ENCODE measurements at regions not wholly inside any gene's neighbourhood (a gene's known extent, or its start where the extent isn't known, plus 50 kb on each side); places are given as distances from the start of the nearest gene placed in this dataset.
A peak's percentile ranks its signal among the peaks of the same experiment; 100 is the strongest.

- Histone ChIP-seq H3K9me3 (ENCODE audit: control insufficient read depth, low read length) (no peaks in the 10 kb centered on the region), H3K36me3 (ENCODE audit: control insufficient read depth, insufficient read depth, low read length) (no peaks in the 10 kb centered on the region), H3K4me1 (ENCODE audit: control insufficient read depth, insufficient read depth, low read length, poor library complexity, severe bottlenecking) (no peaks in the 10 kb centered on the region), H3K27ac (ENCODE audit: insufficient read depth, low read length, poor library complexity, severe bottlenecking) (no peak overlapping the region), H3K27me3 (replicated peaks; ENCODE audit: control insufficient read depth, insufficient read depth, low read length, poor library complexity, severe bottlenecking) (no peaks in the 10 kb centered on the region), H3K4me3 (ENCODE audit: insufficient read depth, low read depth, low read length, poor library complexity, severe bottlenecking) (no peak overlapping the region)
- DNase-seq: no peak
These were observed 286.9 kb downstream of the BCOR start for GRCh38 chrX:39810901-39811300.

DNA sequence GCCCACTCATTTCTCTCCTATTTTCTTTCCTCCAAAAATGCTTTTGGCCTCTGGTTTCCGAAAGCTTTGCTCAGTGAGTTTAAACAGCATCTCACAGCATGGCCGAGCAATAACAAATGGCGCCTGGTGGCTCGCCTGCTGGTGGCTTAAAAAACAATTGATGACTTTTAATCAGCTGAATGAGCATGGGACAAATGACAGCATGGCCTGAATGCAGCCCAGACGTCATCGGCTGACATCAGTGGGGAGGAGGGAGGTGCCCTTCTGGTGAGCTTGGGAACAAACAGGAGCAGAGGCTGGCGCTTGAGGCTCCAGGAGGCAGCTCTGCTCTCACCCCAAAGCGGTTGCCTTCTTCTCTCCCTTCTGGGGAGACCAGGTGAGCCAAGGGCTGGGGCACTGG, 286.4 kb downstream of the BCOR start:
- Histone ChIP-seq H3K27me3 (replicated peaks; ENCODE audit: control insufficient read depth, insufficient read depth, low read length, poor library complexity, severe bottlenecking) (no peaks in the 10 kb centered on the region), H3K27ac (ENCODE audit: insufficient read depth, low read length, poor library complexity, severe bottlenecking) (no peak overlapping the region), H3K4me3 (ENCODE audit: insufficient read depth, low read depth, low read length, poor library complexity, severe bottlenecking) (no peak overlapping the region), H3K4me1 (ENCODE audit: control insufficient read depth, insufficient read depth, low read length, poor library complexity, severe bottlenecking) (no peaks in the 10 kb centered on the region), H3K9me3 (ENCODE audit: control insufficient read depth, low read length) (no peaks in the 10 kb centered on the region), H3K36me3 (ENCODE audit: control insufficient read depth, insufficient read depth, low read length) (no peaks in the 10 kb centered on the region)
- DNase-seq: no peak

- Histone ChIP-seq H3K36me3 (ENCODE audit: control insufficient read depth, insufficient read depth, low read length) (no peaks in the 10 kb centered on the region), H3K27me3 (replicated peaks; ENCODE audit: control insufficient read depth, insufficient read depth, low read length, poor library complexity, severe bottlenecking) (no peaks in the 10 kb centered on the region), H3K4me1 (ENCODE audit: control insufficient read depth, insufficient read depth, low read length, poor library complexity, severe bottlenecking) (peaks cover 4% of the 10 kb centered on the region), H3K9me3 (ENCODE audit: control insufficient read depth, low read length) (no peaks in the 10 kb centered on the region), H3K27ac (ENCODE audit: insufficient read depth, low read length, poor library complexity, severe bottlenecking) (no peak overlapping the region), H3K4me3 (ENCODE audit: insufficient read depth, low read depth, low read length, poor library complexity, severe bottlenecking) (no peak overlapping the region)
- no peak for DNase-seq
These were observed 284.0 kb downstream of the BCOR start for GRCh38 chrX:39813631-39814277.

- no peaks in the 10 kb centered on the region for H3K36me3 ChIP-seq (ENCODE audit: control insufficient read depth, insufficient read depth, low read length)
- H3K27me3 ChIP-seq (replicated peaks; ENCODE audit: control insufficient read depth, insufficient read depth, low read length, poor library complexity, severe bottlenecking): no peaks in the 10 kb centered on the region
- H3K9me3 ChIP-seq (ENCODE audit: control insufficient read depth, low read length): no peaks in the 10 kb centered on the region
- peaks cover 4% of the 10 kb centered on the region for H3K4me1 ChIP-seq (ENCODE audit: control insufficient read depth, insufficient read depth, low read length, poor library complexity, severe bottlenecking)
- DNase-seq: peak in 2 of 3 donors; percentile 8 to 17
- no peak overlapping the region for H3K4me3 ChIP-seq (ENCODE audit: insufficient read depth, low read depth, low read length, poor library complexity, severe bottlenecking)
- no peak overlapping the region for H3K27ac ChIP-seq (ENCODE audit: insufficient read depth, low read length, poor library complexity, severe bottlenecking)
These were observed 283.4 kb downstream of the BCOR start for GRCh38 chrX:39814391-39814790.

GRCh38 chrX:39815631-39816030, 282.1 kb downstream of the BCOR start:
- H3K27me3 ChIP-seq (replicated peaks; ENCODE audit: control insufficient read depth, insufficient read depth, low read length, poor library complexity, severe bottlenecking): no peaks in the 10 kb centered on the region
- no peak overlapping the region for H3K4me3 ChIP-seq (ENCODE audit: insufficient read depth, low read depth, low read length, poor library complexity, severe bottlenecking)
- no peak overlapping the region for H3K27ac ChIP-seq (ENCODE audit: insufficient read depth, low read length, poor library complexity, severe bottlenecking)
- no peaks in the 10 kb centered on the region for H3K9me3 ChIP-seq (ENCODE audit: control insufficient read depth, low read length)
- peaks cover 4% of the 10 kb centered on the region for H3K4me1 ChIP-seq (ENCODE audit: control insufficient read depth, insufficient read depth, low read length, poor library complexity, severe bottlenecking)
- no peaks in the 10 kb centered on the region for H3K36me3 ChIP-seq (ENCODE audit: control insufficient read depth, insufficient read depth, low read length)
- DNase-seq: no peak

GRCh38 chrX:39816871-39817731, 280.7 kb downstream of the BCOR start:
- Histone ChIP-seq H3K27ac (ENCODE audit: insufficient read depth, low read length, poor library complexity, severe bottlenecking) (no peak overlapping the region), H3K4me3 (ENCODE audit: insufficient read depth, low read depth, low read length, poor library complexity, severe bottlenecking) (no peak overlapping the region)
- DNase-seq: no peak

GRCh38 chrX:39817754-39818470, 279.8 kb downstream of the BCOR start:
- Histone ChIP-seq H3K27ac (ENCODE audit: insufficient read depth, low read length, poor library complexity, severe bottlenecking) (no peak overlapping the region), H3K4me1 (ENCODE audit: control insufficient read depth, insufficient read depth, low read length, poor library complexity, severe bottlenecking) (peaks cover 4% of the 10 kb centered on the region), H3K4me3 (ENCODE audit: insufficient read depth, low read depth, low read length, poor library complexity, severe bottlenecking) (no peak overlapping the region), H3K9me3 (ENCODE audit: control insufficient read depth, low read length) (no peaks in the 10 kb centered on the region), H3K36me3 (ENCODE audit: control insufficient read depth, insufficient read depth, low read length) (no peaks in the 10 kb centered on the region), H3K27me3 (replicated peaks; ENCODE audit: control insufficient read depth, insufficient read depth, low read length, poor library complexity, severe bottlenecking) (no peaks in the 10 kb centered on the region)
- no peak for DNase-seq

More at GRCh38 chrX:39816871-39817731, 280.7 kb downstream of the BCOR start:
- Histone ChIP-seq H3K9me3 (ENCODE audit: control insufficient read depth, low read length) (no peaks in the 10 kb centered on the region), H3K27me3 (replicated peaks; ENCODE audit: control insufficient read depth, insufficient read depth, low read length, poor library complexity, severe bottlenecking) (no peaks in the 10 kb centered on the region), H3K36me3 (ENCODE audit: control insufficient read depth, insufficient read depth, low read length) (no peaks in the 10 kb centered on the region), H3K4me1 (ENCODE audit: control insufficient read depth, insufficient read depth, low read length, poor library complexity, severe bottlenecking) (peaks cover 4% of the 10 kb centered on the region)

- DNase-seq: no peak
- Histone ChIP-seq H3K27ac (ENCODE audit: insufficient read depth, low read length, poor library complexity, severe bottlenecking) (no peak overlapping the region), H3K27me3 (replicated peaks; ENCODE audit: control insufficient read depth, insufficient read depth, low read length, poor library complexity, severe bottlenecking) (no peaks in the 10 kb centered on the region)
These were observed 279.0 kb downstream of the BCOR start for GRCh38 chrX:39818750-39819149.

DNA sequence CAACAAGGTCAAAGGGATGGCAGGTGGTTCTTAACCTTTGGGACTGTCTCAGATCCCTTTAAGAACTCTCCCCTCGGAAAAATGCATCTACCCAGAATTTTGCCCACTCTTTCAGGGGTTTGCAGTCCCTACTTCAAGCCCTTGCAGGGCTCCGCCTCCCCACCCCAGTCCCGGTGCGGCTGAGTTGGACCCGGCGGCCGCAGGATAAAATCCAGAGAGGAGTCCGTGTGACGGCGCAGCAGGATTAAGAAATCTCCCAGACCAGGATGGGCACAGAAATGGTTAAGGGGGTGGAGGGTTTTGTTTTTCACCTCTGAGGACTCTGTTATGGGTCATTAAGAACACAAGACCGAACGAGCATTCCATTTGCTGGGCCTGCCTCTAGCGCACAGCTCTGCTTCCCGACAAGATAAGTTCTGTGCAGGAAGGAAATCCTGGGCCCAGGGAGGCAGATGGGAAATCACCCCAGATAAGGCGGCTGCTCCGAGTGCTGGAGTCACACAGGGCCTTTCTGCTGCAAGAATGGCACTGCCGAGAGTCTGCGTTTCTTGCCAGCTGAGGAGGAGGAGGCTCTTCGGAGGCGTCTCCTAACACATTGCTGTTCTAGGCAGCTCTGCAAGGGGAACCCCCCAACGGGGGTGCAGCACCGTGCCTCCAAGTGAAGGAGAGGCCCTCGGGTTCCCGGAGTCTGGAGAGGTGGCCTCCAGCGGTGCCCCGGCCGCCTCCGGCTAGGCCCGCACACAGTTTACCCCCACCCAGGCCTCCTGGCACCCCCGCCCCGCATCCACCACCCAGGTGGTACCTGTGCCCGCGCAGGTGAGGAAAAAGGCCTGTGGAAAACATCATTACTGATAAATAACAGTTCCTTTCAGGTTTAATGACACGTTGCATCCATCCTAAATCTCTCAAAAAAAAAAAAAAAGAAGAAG, 277.6 kb downstream of the BCOR start:
- no peaks in the 10 kb centered on the region for H3K9me3 ChIP-seq (ENCODE audit: control insufficient read depth, low read length)
- H3K36me3 ChIP-seq (ENCODE audit: control insufficient read depth, insufficient read depth, low read length): no peaks in the 10 kb centered on the region
- H3K4me3 ChIP-seq (ENCODE audit: insufficient read depth, low read depth, low read length, poor library complexity, severe bottlenecking): no peak overlapping the region
- no peak for DNase-seq
- H3K27ac ChIP-seq (ENCODE audit: insufficient read depth, low read length, poor library complexity, severe bottlenecking): no peak overlapping the region
- H3K4me1 ChIP-seq (ENCODE audit: control insufficient read depth, insufficient read depth, low read length, poor library complexity, severe bottlenecking): peaks cover 4% of the 10 kb centered on the region
- H3K27me3 ChIP-seq (replicated peaks; ENCODE audit: control insufficient read depth, insufficient read depth, low read length, poor library complexity, severe bottlenecking): no peaks in the 10 kb centered on the region

More at GRCh38 chrX:39818750-39819149, 279.0 kb downstream of the BCOR start:
- Histone ChIP-seq H3K36me3 (ENCODE audit: control insufficient read depth, insufficient read depth, low read length) (no peaks in the 10 kb centered on the region), H3K4me3 (ENCODE audit: insufficient read depth, low read depth, low read length, poor library complexity, severe bottlenecking) (no peak overlapping the region), H3K9me3 (ENCODE audit: control insufficient read depth, low read length) (no peaks in the 10 kb centered on the region), H3K4me1 (ENCODE audit: control insufficient read depth, insufficient read depth, low read length, poor library complexity, severe bottlenecking) (peaks cover 4% of the 10 kb centered on the region)
